ENCODE measurements at regions not wholly inside any gene's neighbourhood (a gene's known extent, or its start where the extent isn't known, plus 50 kb on each side); places are given as distances from the start of the nearest gene placed in this dataset.

GRCh38 chr2:195521589-195521988 lies 135.4 kb upstream of the SLC39A10 start:
- TF ChIP-seq EZH2phosphoT487 (IDR thresholded peaks at IDR 0.05; ENCODE audit: low read depth), result no peak
- TF ChIP-seq, protein P1, sequence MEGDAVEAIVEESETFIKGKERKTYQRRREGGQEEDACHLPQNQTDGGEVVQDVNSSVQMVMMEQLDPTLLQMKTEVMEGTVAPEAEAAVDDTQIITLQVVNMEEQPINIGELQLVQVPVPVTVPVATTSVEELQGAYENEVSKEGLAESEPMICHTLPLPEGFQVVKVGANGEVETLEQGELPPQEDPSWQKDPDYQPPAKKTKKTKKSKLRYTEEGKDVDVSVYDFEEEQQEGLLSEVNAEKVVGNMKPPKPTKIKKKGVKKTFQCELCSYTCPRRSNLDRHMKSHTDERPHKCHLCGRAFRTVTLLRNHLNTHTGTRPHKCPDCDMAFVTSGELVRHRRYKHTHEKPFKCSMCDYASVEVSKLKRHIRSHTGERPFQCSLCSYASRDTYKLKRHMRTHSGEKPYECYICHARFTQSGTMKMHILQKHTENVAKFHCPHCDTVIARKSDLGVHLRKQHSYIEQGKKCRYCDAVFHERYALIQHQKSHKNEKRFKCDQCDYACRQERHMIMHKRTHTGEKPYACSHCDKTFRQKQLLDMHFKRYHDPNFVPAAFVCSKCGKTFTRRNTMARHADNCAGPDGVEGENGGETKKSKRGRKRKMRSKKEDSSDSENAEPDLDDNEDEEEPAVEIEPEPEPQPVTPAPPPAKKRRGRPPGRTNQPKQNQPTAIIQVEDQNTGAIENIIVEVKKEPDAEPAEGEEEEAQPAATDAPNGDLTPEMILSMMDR (IDR thresholded peaks at IDR 0.05; ENCODE audit: low read depth, low read length), result no peak
- H4K20me1 ChIP-seq (ENCODE audit: insufficient read depth, low read length), result no peaks in the 10 kb centered on the region
- no peak overlapping the region for H3K4me3 ChIP-seq (ENCODE audit: low read length)
- H3K9ac ChIP-seq (ENCODE audit: low read length), result no peak overlapping the region
- no peaks in the 10 kb centered on the region for H3K27me3 ChIP-seq (ENCODE audit: low read depth, low read length)
- no peak overlapping the region for H2AFZ ChIP-seq (ENCODE audit: low read depth, low read length)
- no peak overlapping the region for H3K4me2 ChIP-seq (ENCODE audit: low read length)
- no peaks in the 10 kb centered on the region for H3K4me1 ChIP-seq (ENCODE audit: low read length)
- no peaks in the 10 kb centered on the region for H3K9me3 ChIP-seq (ENCODE audit: insufficient read depth, low read length)
- H3K36me3 ChIP-seq (replicated peaks; ENCODE audit: low read depth, low read length), result no peaks in the 10 kb centered on the region
- H3K79me2 ChIP-seq (ENCODE audit: low read length), result no peaks in the 10 kb centered on the region
- no peak overlapping the region for H3K27ac ChIP-seq (ENCODE audit: low read length)

DNA sequence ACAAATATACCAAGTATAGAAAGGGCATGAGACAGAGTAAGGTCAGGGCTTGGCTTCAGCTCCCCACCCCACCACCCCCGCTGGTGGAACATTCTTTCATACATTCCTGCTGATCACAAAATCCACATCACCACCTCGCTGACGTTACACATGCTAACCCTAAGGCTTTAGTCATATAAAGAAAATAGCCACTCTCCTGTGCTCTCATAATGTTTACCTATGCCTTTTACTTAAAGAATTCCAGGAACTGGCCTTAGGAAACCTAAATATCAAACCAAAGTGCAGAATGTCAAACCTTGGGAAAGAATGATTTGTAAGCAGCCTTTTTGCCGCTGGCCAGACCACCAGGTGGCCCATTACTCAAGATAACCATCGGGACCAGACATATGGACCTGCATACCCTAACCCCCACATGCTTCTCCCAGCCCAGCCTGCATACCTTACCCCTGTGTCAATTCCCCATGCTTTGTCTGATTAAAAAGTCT lies 136.3 kb upstream of the SLC39A10 start:
- no peak overlapping the region for H3K4me3 ChIP-seq (ENCODE audit: low read length)
- H3K36me3 ChIP-seq (replicated peaks; ENCODE audit: low read depth, low read length), result no peaks in the 10 kb centered on the region
- H3K4me1 ChIP-seq (ENCODE audit: low read length), result no peaks in the 10 kb centered on the region
- no peak overlapping the region for H3K4me2 ChIP-seq (ENCODE audit: low read length)
- no peak overlapping the region for H2AFZ ChIP-seq (ENCODE audit: low read depth, low read length)
- H3K27ac ChIP-seq (ENCODE audit: low read length), result no peak overlapping the region
- H3K9me3 ChIP-seq (ENCODE audit: insufficient read depth, low read length), result no peaks in the 10 kb centered on the region
- no peaks in the 10 kb centered on the region for H4K20me1 ChIP-seq (ENCODE audit: insufficient read depth, low read length)
- H3K79me2 ChIP-seq (ENCODE audit: low read length), result no peaks in the 10 kb centered on the region
- H3K27me3 ChIP-seq (ENCODE audit: low read depth, low read length), result no peaks in the 10 kb centered on the region
- H3K9ac ChIP-seq (ENCODE audit: low read length), result no peak overlapping the region
- TF ChIP-seq EZH2phosphoT487 (IDR thresholded peaks at IDR 0.05; ENCODE audit: low read depth), result no peak
- TF ChIP-seq, protein P1 (IDR thresholded peaks at IDR 0.05; ENCODE audit: low read depth, low read length), result no peak

- no peak for TF ChIP-seq EZH2phosphoT487 (IDR thresholded peaks at IDR 0.05; ENCODE audit: low read depth)
- Histone ChIP-seq H3K27me3 (ENCODE audit: low read depth, low read length) (no peaks in the 10 kb centered on the region), H3K36me3 (replicated peaks; ENCODE audit: low read depth, low read length) (no peaks in the 10 kb centered on the region), H3K9ac (ENCODE audit: low read length) (no peak overlapping the region), H3K79me2 (ENCODE audit: low read length) (no peaks in the 10 kb centered on the region), H3K4me1 (ENCODE audit: low read length) (peaks cover 9% of the 10 kb centered on the region), H2AFZ (ENCODE audit: low read depth, low read length) (no peak overlapping the region), H3K27ac (ENCODE audit: low read length) (no peak overlapping the region), H3K4me3 (ENCODE audit: low read length) (no peak overlapping the region), H4K20me1 (ENCODE audit: insufficient read depth, low read length) (no peaks in the 10 kb centered on the region), H3K4me2 (ENCODE audit: low read length) (no peak overlapping the region), H3K9me3 (ENCODE audit: insufficient read depth, low read length) (no peaks in the 10 kb centered on the region)
These were observed 141.5 kb upstream of the SLC39A10 start for GRCh38 chr2:195515551-195515950.

- peaks cover 9% of the 10 kb centered on the region for H3K4me1 ChIP-seq (ENCODE audit: low read length)
- no peaks in the 10 kb centered on the region for H3K9me3 ChIP-seq (ENCODE audit: insufficient read depth, low read length)
- H3K4me3 ChIP-seq (ENCODE audit: low read length), result no peak overlapping the region
- no peaks in the 10 kb centered on the region for H3K36me3 ChIP-seq (replicated peaks; ENCODE audit: low read depth, low read length)
- H3K4me2 ChIP-seq (ENCODE audit: low read length), result no peak overlapping the region
- TF ChIP-seq, protein P1 (IDR thresholded peaks at IDR 0.05; ENCODE audit: low read depth, low read length), result no peak
- no peak for TF ChIP-seq EZH2phosphoT487 (IDR thresholded peaks at IDR 0.05; ENCODE audit: low read depth)
- no peaks in the 10 kb centered on the region for H4K20me1 ChIP-seq (ENCODE audit: insufficient read depth, low read length)
- no peak overlapping the region for H3K9ac ChIP-seq (ENCODE audit: low read length)
- H3K27me3 ChIP-seq (ENCODE audit: low read depth, low read length), result no peaks in the 10 kb centered on the region
- no peak overlapping the region for H3K27ac ChIP-seq (ENCODE audit: low read length)
- H2AFZ ChIP-seq (ENCODE audit: low read depth, low read length), result no peak overlapping the region
- H3K79me2 ChIP-seq (ENCODE audit: low read length), result no peaks in the 10 kb centered on the region
These were observed 142.7 kb upstream of the SLC39A10 start for GRCh38 chr2:195514365-195514764.
